Right lobe of liver (tissue), 6 donors: ENCODE measurements at regions not wholly inside any gene's neighbourhood (a gene's known extent, or its start where the extent isn't known, plus 50 kb on each side); places are given as distances from the start of the nearest gene placed in this dataset.
"Not testable (repeated sequence)": the region's sequence is repeated elsewhere in the genome, so short reads cannot be mapped to it uniquely, and the experiment has no call there.

Experiments used
- ATAC-seq, 4 donors: fragments of 200-7000 bp; cut with Tn5 transposase; one replicate each; pipeline ENCODE4 v1.9.1; 2020; ENCODE audit warnings: mild to moderate bottlenecking in 4 of 4, moderate library complexity in 4 of 4
- DNase-seq, 3 donors: peaks; one replicate each; pipeline ENCODE4 v3.0.0-alpha.2; 2020
- H3K27ac ChIP-seq, 3 donors: fragments of 200-600 bp; one replicate each; pipeline ENCODE4 v1.8.0; 2022
- H3K27me3 ChIP-seq, 2 donors: fragments of 200-600 bp; one replicate each; pipeline ENCODE4 v1.8.0; 2022
- H3K36me3 ChIP-seq, 4 donors: fragments of 200-600 bp; sonication (generic) in 1 of 4; one replicate each; pipeline versions ENCODE4 v1.5.1 to v1.8.0; 2017 to 2022; ENCODE audit warnings: control low read depth in 1 of 4
- H3K4me1 ChIP-seq, 4 donors: fragments of 200-600 bp; sonication (generic) in 1 of 4; one replicate each; pipeline versions ENCODE4 v1.5.1 to v1.8.0; 2017 to 2022; ENCODE audit warnings: control low read depth in 1 of 4
- H3K4me3 ChIP-seq, 3 donors: fragments of 200-600 bp; one replicate each; pipeline ENCODE4 v1.8.0; 2022
- H3K9me3 ChIP-seq, 4 donors: fragments of 200-600 bp; sonication (generic) in 1 of 4; one replicate each; pipeline versions ENCODE4 v1.5.1 to v1.8.0; 2017 to 2022; ENCODE audit warnings: control low read depth in 1 of 4
- POLR2A ChIP-seq: fragments of 450-650 bp; IDR thresholded peaks from one replicate; pipeline ENCODE4 v1.6.1; 2017; ENCODE audit warnings: antibody characterized with exemption, mild to moderate bottlenecking
- WGBS: methylation state at CpG from one replicate; pipeline ENCODE4 v1.1.6; 2018; ENCODE audit warnings: low coverage, low lambda C conversion rate; ENCODE audit not compliant: insufficient coverage; ENCODE audit errors: missing lambda C conversion rate; 5-methylcytosine and 5-hydroxymethylcytosine counted together
- intact Hi-C, 2 donors: fragments of 100-400 bp; cut with DNase I; formaldehyde crosslinking; loops; one replicate each; pipeline versions ENCODE4 v1.11.2 to v1.14.1; 2022
- TF ChIP-seq, protein P1 (sequence below), 4 donors: fragments of 200-600 bp in 3 of 4; fragments of 450-650 bp in 1 of 4; IDR thresholded peaks; one replicate each; pipeline versions ENCODE4 v1.5.1 to v1.8.0; 2016 to 2022; ENCODE audit warnings: antibody characterized with exemption in 4 of 4, mild to moderate bottlenecking in 2 of 4
- donor health status: DM: no; HTN: yes; CAD: no.
- donor health status: DM: no; HTN: no; CAD: no.
- donor health status: DM: no; HTN: no; CAD: no.
- donor health status: DM: no; HTN: yes; CAD: no.
- donor health status: DM: no; HTN: yes; CAD: no.

DNA sequence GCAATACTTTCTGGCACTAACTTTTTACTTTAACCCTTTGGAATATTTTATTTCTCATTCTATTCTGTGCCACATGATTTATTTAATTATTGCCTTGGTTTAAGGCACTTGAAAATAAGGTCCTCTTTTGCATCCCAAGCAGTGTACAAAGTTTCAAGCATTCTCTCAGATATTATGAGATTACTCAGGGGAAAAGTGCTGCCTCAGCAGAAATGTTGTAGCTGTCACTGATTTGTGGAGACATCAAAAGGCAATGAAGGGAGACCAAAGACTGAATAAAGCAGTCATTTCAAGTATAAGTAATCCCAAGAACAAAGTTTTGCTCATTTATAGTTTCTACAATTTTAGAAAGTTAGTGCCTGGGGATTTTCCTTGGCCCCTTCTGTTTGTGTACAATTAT, 253.0 kb downstream of the RNF144B start:
- TF ChIP-seq POLR2A: no peak
- TF ChIP-seq, protein P1, sequence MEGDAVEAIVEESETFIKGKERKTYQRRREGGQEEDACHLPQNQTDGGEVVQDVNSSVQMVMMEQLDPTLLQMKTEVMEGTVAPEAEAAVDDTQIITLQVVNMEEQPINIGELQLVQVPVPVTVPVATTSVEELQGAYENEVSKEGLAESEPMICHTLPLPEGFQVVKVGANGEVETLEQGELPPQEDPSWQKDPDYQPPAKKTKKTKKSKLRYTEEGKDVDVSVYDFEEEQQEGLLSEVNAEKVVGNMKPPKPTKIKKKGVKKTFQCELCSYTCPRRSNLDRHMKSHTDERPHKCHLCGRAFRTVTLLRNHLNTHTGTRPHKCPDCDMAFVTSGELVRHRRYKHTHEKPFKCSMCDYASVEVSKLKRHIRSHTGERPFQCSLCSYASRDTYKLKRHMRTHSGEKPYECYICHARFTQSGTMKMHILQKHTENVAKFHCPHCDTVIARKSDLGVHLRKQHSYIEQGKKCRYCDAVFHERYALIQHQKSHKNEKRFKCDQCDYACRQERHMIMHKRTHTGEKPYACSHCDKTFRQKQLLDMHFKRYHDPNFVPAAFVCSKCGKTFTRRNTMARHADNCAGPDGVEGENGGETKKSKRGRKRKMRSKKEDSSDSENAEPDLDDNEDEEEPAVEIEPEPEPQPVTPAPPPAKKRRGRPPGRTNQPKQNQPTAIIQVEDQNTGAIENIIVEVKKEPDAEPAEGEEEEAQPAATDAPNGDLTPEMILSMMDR (IDR thresholded peaks at IDR 0.05): no peak
- Histone ChIP-seq H3K27me3 (no peaks in the 10 kb centered on the region), H3K9me3 (no peaks in the 10 kb centered on the region), H3K4me3 (no peak overlapping the region), H3K36me3 (no peaks in the 10 kb centered on the region), H3K27ac (no peak overlapping the region), H3K4me1 (no peaks in the 10 kb centered on the region)
- no peak for DNase-seq
- ATAC-seq: no peak
- intact Hi-C loops: no loop called here

DNA sequence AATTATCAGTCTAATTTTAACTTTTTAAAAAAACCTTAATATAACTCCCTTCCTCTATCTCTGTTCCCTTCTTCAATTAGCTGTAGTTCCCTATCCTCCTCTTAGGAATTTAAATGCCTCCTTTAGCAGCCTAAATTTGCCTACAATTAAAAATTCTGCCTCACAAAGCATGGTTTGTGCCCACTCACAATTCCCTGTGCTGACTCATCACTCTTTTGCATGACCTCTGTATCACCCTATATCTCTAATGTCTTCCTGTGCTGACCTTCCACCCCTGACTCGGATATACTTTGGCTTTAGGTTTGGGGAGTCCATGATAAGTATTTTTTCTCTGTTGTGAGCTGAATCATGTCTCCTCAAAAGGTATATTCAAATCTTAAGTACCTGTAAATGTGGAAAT, 253.6 kb downstream of the RNF144B start:
- 0% methylated on average over 1 of the region's 1 CpG for WGBS
- DNase-seq (no peak), ATAC-seq (no peak)
- no peaks in the 10 kb centered on the region for H3K27me3 ChIP-seq
- intact Hi-C loops: no loop called here
- no peak for TF ChIP-seq POLR2A
- TF ChIP-seq, protein P1 (IDR thresholded peaks at IDR 0.05): no peak
- no peak overlapping the region for H3K27ac ChIP-seq
- H3K4me1 ChIP-seq: no peaks in the 10 kb centered on the region
- H3K9me3 ChIP-seq: no peaks in the 10 kb centered on the region
- no peaks in the 10 kb centered on the region for H3K36me3 ChIP-seq
- no peak overlapping the region for H3K4me3 ChIP-seq

DNA sequence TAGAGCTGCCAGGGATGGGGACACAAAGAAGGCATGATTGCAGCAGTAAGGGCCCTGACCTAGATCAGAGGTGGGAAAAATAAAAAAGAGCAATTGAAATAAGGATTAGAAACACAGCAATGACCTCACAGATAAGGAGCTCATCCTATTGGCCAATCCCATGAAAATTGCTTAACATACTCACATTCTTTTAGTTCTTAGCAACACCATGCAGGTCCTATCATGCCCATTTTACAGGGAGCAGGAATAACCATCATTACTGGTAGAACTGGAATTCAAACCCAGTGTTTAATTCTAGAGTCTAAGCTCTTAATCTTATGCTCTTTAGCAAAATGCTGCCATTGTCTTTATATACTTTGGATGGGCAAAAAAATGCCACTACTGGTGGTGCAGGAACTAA, 267.7 kb downstream of the RNF144B start:
- ATAC-seq (no peak), DNase-seq (no peak)
- Histone ChIP-seq H3K9me3 (no peaks in the 10 kb centered on the region), H3K36me3 (no peaks in the 10 kb centered on the region), H3K27ac (no peak overlapping the region), H3K4me3 (no peak overlapping the region), H3K27me3 (no peaks in the 10 kb centered on the region), H3K4me1 (no peaks in the 10 kb centered on the region)
- no peak for TF ChIP-seq POLR2A
- TF ChIP-seq, protein P1 (IDR thresholded peaks at IDR 0.05): no peak
- intact Hi-C loops: no loop called here

DNA sequence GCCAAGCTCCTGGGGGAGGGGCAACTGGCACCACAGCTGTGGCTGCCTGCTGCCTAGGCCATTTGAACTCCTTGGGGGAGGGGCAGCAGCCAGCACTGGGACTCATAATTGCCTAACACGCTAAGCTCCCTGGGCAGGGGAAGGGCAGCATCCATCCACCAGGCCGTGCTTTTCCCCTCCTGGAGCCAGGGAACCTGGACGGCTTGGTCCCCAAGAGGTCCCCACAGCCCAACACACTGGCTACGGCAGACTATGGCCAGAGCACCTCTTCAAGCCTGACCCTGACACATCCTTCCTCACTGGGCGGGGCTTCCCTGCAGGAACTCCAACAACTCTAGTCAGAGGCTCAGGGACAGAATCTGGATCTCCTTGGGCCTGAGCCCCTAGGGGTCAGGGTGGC, 269.4 kb downstream of the RNF144B start:
- no CpG with 5 or more reads among the region's 5 CpGs for WGBS
- H3K27me3 ChIP-seq: no peaks in the 10 kb centered on the region
- H3K4me3 ChIP-seq: no peak overlapping the region
- no peaks in the 10 kb centered on the region for H3K36me3 ChIP-seq
- ATAC-seq (no peak), DNase-seq (peak in 1 of 3 donors; percentile 15)
- TF ChIP-seq POLR2A: no peak
- TF ChIP-seq, protein P1 (IDR thresholded peaks at IDR 0.05): no peak
- H3K4me1 ChIP-seq: no peaks in the 10 kb centered on the region
- intact Hi-C loops: no loop called here
- no peak overlapping the region for H3K27ac ChIP-seq
- H3K9me3 ChIP-seq: no peaks in the 10 kb centered on the region

DNA sequence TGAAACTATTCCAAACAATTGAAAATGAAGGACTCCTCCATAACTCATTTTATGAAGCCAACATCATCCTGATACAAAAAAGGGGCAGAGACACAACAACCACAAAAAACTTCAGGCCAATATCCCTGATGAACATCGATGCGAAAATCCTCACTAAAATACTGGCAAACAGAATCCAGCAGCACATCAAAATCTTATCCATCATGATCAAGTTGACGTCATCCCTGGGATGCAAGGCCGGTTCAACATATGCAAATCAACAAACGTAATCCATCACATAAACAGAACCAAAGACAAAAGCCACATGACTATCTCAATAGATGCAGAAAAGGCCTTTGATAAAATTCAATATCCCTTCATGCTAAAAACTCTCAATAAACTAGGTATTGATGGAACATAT, 272.8 kb downstream of the RNF144B start:
- H3K27ac ChIP-seq, intact Hi-C loops, H3K27me3 ChIP-seq, H3K36me3 ChIP-seq, H3K4me1 ChIP-seq, H3K4me3 ChIP-seq, ATAC-seq, H3K9me3 ChIP-seq, DNase-seq: not testable (repeated sequence)
- whole genome bisulfite sequencing: 88% methylated on average over 5 of the region's 5 CpGs
